GM12878 (cell line): ENCODE measurements at regions not wholly inside any gene's neighbourhood (a gene's known extent, or its start where the extent isn't known, plus 50 kb on each side); places are given as distances from the start of the nearest gene placed in this dataset.

ENCODE experiments used
- ATAC-seq: fragments of 200-7000 bp; cut with Tn5 transposase; 3 replicates; pipeline ENCODE4 v1.9.1; 2020; ENCODE audit warnings: mild to moderate bottlenecking, moderate library complexity
- BruUV-seq: library from RNA; stranded (reverse); fragments of 400-500 nt; replicated peaks from 2 replicates; lab custom pipeline; 2021; lab: Mats Ljungman, UMichigan
- CTCF ChIA-PET: fragments of 300-600 bp; sonication (Branson Sonifier 250); formaldehyde crosslinking; extraction: SDS; loops from one replicate; lab custom pipeline; 2021; ENCODE audit warnings: inconsistent platforms; lab: Yijun Ruan, JAX
- POLR2A ChIA-PET: fragments of 350-600 bp; formaldehyde crosslinking; extraction: SDS; loops from one replicate; lab custom pipeline; 2021; ENCODE audit warnings: inconsistent platforms; lab: Charles Lee
- RAD21 ChIA-PET: fragments of 300-600 bp; sonication (Branson Sonifier 250); formaldehyde crosslinking; loops from one replicate; lab custom pipeline; 2023; ENCODE audit warnings: antibody characterized with exemption; ENCODE audit not compliant: unreplicated experiment; lab: Charles Lee
- SMC1A ChIA-PET: fragments of 300-600 bp; sonication (Branson Sonifier 250); formaldehyde crosslinking; loops from one replicate; lab custom pipeline; 2023; ENCODE audit not compliant: unreplicated experiment, uncharacterized antibody; lab: Charles Lee
- DNase-seq: peaks from one replicate; pipeline ENCODE4 v3.0.0-alpha.2; 2011; ENCODE audit warnings: low read depth, low spot score
- FAIRE-seq: peaks from 3 replicates; lab custom pipeline; 2011; peaks lifted over from hg19 to GRCh38; lab: Jason Lieb, UNC
- H2AFZ ChIP-seq: 2 replicates; pipeline ENCODE4 v1.6.0; 2011; ENCODE audit warnings: low read depth, low read length, control low read depth; ENCODE audit not compliant: control insufficient read depth
- H3K27ac ChIP-seq: 2 replicates; pipeline ENCODE4 v1.5.1; 2011; ENCODE audit warnings: control low read depth; ENCODE audit not compliant: control insufficient read depth, insufficient read depth
- H3K27me3 ChIP-seq, 2 experiments: replicated peaks in 1 of 2; 2 replicates each; pipeline versions ENCODE4 v1.6.0 to v1.6.1; 2011; ENCODE audit warnings: low read length in 1 of 2; ENCODE audit not compliant: control insufficient read depth in 2 of 2, insufficient read depth in 2 of 2
- H3K36me3 ChIP-seq, 2 experiments: 2 replicates each; pipeline ENCODE4 v1.5.1; 2011; ENCODE audit warnings: low read length in 1 of 2; ENCODE audit not compliant: control insufficient read depth in 2 of 2, insufficient read depth in 2 of 2
- H3K4me1 ChIP-seq: 2 replicates; pipeline ENCODE4 v1.6.1; 2011; ENCODE audit warnings: mild to moderate bottlenecking, low read length, moderate library complexity, mixed read lengths; ENCODE audit not compliant: control insufficient read depth, insufficient read depth
- H3K4me2 ChIP-seq: 2 replicates; pipeline ENCODE4 v1.6.0; 2011; ENCODE audit warnings: control low read depth; ENCODE audit not compliant: control insufficient read depth, insufficient read depth
- H3K4me3 ChIP-seq: fragments of 200-600 bp; sonication (generic); 2 replicates; pipeline ENCODE4 v1.5.1; 2016
- H3K79me2 ChIP-seq: 2 replicates; pipeline ENCODE4 v1.6.0; 2011; ENCODE audit warnings: low read length; ENCODE audit not compliant: control insufficient read depth, insufficient read depth
- H3K9ac ChIP-seq: 2 replicates; pipeline ENCODE4 v1.8.0; 2011; ENCODE audit warnings: low read length, control low read depth, mixed read lengths; ENCODE audit not compliant: control insufficient read depth, insufficient read depth
- H3K9me3 ChIP-seq: replicated peaks from 3 replicates; pipeline ENCODE4 v1.5.1; 2011; ENCODE audit warnings: mild to moderate bottlenecking, low read length; ENCODE audit not compliant: control insufficient read depth, insufficient read depth
- H4K20me1 ChIP-seq: 2 replicates; pipeline ENCODE4 v1.6.0; 2011; ENCODE audit not compliant: control insufficient read depth, insufficient read depth
- CBX5 ChIP-seq: sonication (generic); IDR thresholded peaks from 2 replicates; pipeline ENCODE4 v1.6.1; 2016; ENCODE audit warnings: low read depth, moderate library complexity, mild to moderate bottlenecking, inconsistent platforms
- HDAC6 ChIP-seq: fragments of 200-600 bp; sonication (generic); IDR thresholded peaks from one replicate; pipeline ENCODE4 v1.8.0; 2017; ENCODE audit warnings: antibody characterized with exemption; ENCODE audit not compliant: unreplicated experiment
- JUNB ChIP-seq: IDR thresholded peaks from 2 replicates; pipeline ENCODE4 v1.6.1; 2016; ENCODE audit warnings: antibody characterized with exemption, mild to moderate bottlenecking
- KLF5 ChIP-seq: fragments of 450-650 bp; IDR thresholded peaks from 2 replicates; pipeline ENCODE4 v1.6.1; 2014; ENCODE audit warnings: mild to moderate bottlenecking; ENCODE audit not compliant: partially characterized antibody
- NR2C1 ChIP-seq: fragments of 450-650 bp; IDR thresholded peaks from 2 replicates; pipeline ENCODE4 v1.6.1; 2017; ENCODE audit warnings: antibody characterized with exemption, mild to moderate bottlenecking, moderate library complexity
- NR2F1 ChIP-seq: fragments of 450-650 bp; conservative IDR thresholded peaks from 2 replicates; pipeline ENCODE4 v1.6.1; 2017; ENCODE audit warnings: mild to moderate bottlenecking
- STAT3 ChIP-seq: IDR thresholded peaks from 2 replicates; pipeline ENCODE4 v1.6.1; 2011; ENCODE audit warnings: low read depth, low read length, improper control_type of control experiment
- WRNIP1 ChIP-seq: IDR thresholded peaks from 2 replicates; pipeline ENCODE4 v1.6.1; 2011; ENCODE audit warnings: low read depth, low read length, improper control_type of control experiment, borderline replicate concordance
- ZNF207 ChIP-seq: fragments of 450-650 bp; IDR thresholded peaks from 2 replicates; pipeline ENCODE4 v1.6.1; 2014; ENCODE audit warnings: antibody characterized with exemption, mild to moderate bottlenecking, borderline replicate concordance
- WGBS: methylation state at CpG from one replicate; pipeline ENCODE4 v1.1.6; 2016; ENCODE audit warnings: low lambda C conversion rate; ENCODE audit not compliant: insufficient replicate concordance, insufficient coverage; ENCODE audit errors: missing lambda C conversion rate; 5-methylcytosine and 5-hydroxymethylcytosine counted together
- in situ Hi-C: fragments of 300-500 bp; cut with MboI; formaldehyde crosslinking; loops from 9 replicates; pipeline ENCODE4 v1.14.3; 2018; ENCODE audit warnings: mixed read lengths
- intact Hi-C: fragments of 100-400 bp; cut with micrococcal nuclease; formaldehyde crosslinking; loops from one replicate; pipeline ENCODE4 v1.14.2; 2022; ENCODE audit not compliant: unreplicated experiment
- TF ChIP-seq, protein P1 (sequence below): fragments of 450-650 bp; IDR thresholded peaks from 2 replicates; pipeline ENCODE4 v1.6.1; 2017; ENCODE audit warnings: mild to moderate bottlenecking, moderate library complexity
- TF ChIP-seq, protein P2 (sequence below): fragments of 450-650 bp; formaldehyde crosslinking; IDR thresholded peaks from 2 replicates; pipeline ENCODE4 v1.4.0; 2022; ENCODE audit warnings: mild to moderate bottlenecking, moderate library complexity

DNA sequence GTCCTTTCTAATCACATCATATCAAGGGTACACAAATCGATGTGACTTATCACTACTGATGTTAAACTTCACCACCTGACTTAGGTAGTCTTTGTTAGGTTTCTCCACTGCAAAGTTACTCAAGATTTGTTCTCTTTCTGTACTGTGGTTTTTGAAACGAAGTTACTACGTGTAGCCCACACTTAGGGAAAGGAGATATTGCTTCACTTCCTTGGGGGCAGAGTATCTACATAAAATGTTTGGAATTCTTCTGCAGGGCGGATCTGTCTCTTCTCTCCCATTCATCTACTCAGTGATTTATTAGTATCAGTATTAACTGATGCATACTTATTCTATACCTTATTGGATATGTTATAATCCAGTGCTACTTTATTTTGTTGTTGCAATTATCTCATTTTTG is 403.6 kb upstream of the MON1B start:
- H2AFZ ChIP-seq: no peak overlapping the region
- TF ChIP-seq NR2C1: no peak
- no peak for TF ChIP-seq HDAC6
- no peak for TF ChIP-seq JUNB
- no peak for TF ChIP-seq CBX5
- TF ChIP-seq NR2F1: no peak
- no peak for TF ChIP-seq ZNF207
- TF ChIP-seq STAT3: no peak
- TF ChIP-seq, protein P1, sequence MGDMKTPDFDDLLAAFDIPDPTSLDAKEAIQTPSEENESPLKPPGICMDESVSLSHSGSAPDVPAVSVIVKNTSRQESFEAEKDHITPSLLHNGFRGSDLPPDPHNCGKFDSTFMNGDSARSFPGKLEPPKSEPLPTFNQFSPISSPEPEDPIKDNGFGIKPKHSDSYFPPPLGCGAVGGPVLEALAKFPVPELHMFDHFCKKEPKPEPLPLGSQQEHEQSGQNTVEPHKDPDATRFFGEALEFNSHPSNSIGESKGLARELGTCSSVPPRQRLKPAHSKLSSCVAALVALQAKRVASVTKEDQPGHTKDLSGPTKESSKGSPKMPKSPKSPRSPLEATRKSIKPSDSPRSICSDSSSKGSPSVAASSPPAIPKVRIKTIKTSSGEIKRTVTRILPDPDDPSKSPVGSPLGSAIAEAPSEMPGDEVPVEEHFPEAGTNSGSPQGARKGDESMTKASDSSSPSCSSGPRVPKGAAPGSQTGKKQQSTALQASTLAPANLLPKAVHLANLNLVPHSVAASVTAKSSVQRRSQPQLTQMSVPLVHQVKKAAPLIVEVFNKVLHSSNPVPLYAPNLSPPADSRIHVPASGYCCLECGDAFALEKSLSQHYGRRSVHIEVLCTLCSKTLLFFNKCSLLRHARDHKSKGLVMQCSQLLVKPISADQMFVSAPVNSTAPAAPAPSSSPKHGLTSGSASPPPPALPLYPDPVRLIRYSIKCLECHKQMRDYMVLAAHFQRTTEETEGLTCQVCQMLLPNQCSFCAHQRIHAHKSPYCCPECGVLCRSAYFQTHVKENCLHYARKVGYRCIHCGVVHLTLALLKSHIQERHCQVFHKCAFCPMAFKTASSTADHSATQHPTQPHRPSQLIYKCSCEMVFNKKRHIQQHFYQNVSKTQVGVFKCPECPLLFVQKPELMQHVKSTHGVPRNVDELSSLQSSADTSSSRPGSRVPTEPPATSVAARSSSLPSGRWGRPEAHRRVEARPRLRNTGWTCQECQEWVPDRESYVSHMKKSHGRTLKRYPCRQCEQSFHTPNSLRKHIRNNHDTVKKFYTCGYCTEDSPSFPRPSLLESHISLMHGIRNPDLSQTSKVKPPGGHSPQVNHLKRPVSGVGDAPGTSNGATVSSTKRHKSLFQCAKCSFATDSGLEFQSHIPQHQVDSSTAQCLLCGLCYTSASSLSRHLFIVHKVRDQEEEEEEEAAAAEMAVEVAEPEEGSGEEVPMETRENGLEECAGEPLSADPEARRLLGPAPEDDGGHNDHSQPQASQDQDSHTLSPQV: no peak
- TF ChIP-seq KLF5: no peak
- TF ChIP-seq, protein P2, sequence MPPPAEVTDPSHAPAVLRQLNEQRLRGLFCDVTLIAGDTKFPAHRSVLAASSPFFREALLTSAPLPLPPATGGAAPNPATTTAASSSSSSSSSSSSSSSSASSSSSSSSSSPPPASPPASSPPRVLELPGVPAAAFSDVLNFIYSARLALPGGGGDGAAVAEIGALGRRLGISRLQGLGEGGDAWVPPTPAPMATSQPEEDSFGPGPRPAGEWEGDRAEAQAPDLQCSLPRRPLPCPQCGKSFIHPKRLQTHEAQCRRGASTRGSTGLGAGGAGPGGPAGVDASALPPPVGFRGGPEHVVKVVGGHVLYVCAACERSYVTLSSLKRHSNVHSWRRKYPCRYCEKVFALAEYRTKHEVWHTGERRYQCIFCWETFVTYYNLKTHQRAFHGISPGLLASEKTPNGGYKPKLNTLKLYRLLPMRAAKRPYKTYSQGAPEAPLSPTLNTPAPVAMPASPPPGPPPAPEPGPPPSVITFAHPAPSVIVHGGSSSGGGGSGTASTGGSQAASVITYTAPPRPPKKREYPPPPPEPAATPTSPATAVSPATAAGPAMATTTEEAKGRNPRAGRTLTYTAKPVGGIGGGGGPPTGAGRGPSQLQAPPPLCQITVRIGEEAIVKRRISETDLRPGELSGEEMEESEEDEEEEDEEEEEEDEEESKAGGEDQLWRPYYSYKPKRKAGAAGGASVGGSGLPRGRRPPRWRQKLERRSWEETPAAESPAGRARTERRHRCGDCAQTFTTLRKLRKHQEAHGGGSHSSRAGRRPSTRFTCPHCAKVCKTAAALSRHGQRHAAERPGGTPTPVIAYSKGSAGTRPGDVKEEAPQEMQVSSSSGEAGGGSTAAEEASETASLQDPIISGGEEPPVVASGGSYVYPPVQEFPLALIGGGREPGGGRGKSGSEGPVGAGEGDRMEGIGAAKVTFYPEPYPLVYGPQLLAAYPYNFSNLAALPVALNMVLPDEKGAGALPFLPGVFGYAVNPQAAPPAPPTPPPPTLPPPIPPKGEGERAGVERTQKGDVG (CRISPR knock-in tag): no peak
- TF ChIP-seq WRNIP1: no peak
- H4K20me1 ChIP-seq: no peaks in the 10 kb centered on the region
- H3K4me3 ChIP-seq: no peak overlapping the region
- H3K79me2 ChIP-seq: no peaks in the 10 kb centered on the region
- ChIA-PET SMC1A (no interaction called here), POLR2A (no interaction called here), CTCF (no interaction called here), RAD21 (no interaction called here)
- FAIRE-seq: no peak
- no peaks in the 10 kb centered on the region for H3K27me3 ChIP-seq
- H3K4me2 ChIP-seq: no peak overlapping the region
- H3K27ac ChIP-seq: no peak overlapping the region
- no peaks in the 10 kb centered on the region for H3K36me3 ChIP-seq
- in situ Hi-C loops (no loop called here), intact Hi-C loops (no loop called here)
- 37% methylated on average over 4 of the region's 4 CpGs for WGBS
- H3K9ac ChIP-seq: no peak overlapping the region
- BruUV-seq: no TSS peak
- no peaks in the 10 kb centered on the region for H3K4me1 ChIP-seq
- no peak for ATAC-seq
- H3K9me3 ChIP-seq: no peaks in the 10 kb centered on the region
- DNase-seq: no peak
